H1 (cell line): ENCODE measurements at regions not wholly inside any gene's neighbourhood (a gene's known extent, or its start where the extent isn't known, plus 50 kb on each side); places are given as distances from the start of the nearest gene placed in this dataset.

ENCODE experiments used
- CTCF ChIA-PET: fragments of 300-600 bp; sonication (Branson Sonifier 250); formaldehyde crosslinking; loops from one replicate; lab custom pipeline; 2021; ENCODE audit not compliant: partially characterized antibody; lab: Charles Lee
- POLR2A ChIA-PET: fragments of 300-600 bp; sonication (Branson Sonifier 250); formaldehyde crosslinking; loops from one replicate; lab custom pipeline; 2021; ENCODE audit warnings: inconsistent platforms; ENCODE audit not compliant: partially characterized antibody; lab: Charles Lee
- DNase-seq, 2 experiments: peaks; one replicate each; pipeline versions ENCODE4 v3.0.0 to v3.0.0-alpha.2; 2010 to 2022; ENCODE audit warnings: low spot score in 2 of 2, low read depth in 1 of 2, mixed read lengths in 1 of 2
- FAIRE-seq: peaks from 2 replicates; lab custom pipeline; 2011; peaks lifted over from hg19 to GRCh38; lab: Jason Lieb, UNC
- H2AFZ ChIP-seq: 2 replicates; pipeline ENCODE4 v1.8.1; 2012; ENCODE audit warnings: low read length, inconsistent platforms
- H2AK5ac ChIP-seq: 2 replicates; pipeline ENCODE4 v1.6.1; 2013; ENCODE audit warnings: low read depth, low read length
- H2BK120ac ChIP-seq: replicated peaks from 2 replicates; pipeline ENCODE3; 2013; ENCODE audit warnings: low read depth, low read length, inconsistent platforms
- H2BK12ac ChIP-seq: 2 replicates; pipeline ENCODE4 v1.6.1; 2013; ENCODE audit warnings: low read depth, low read length
- H2BK15ac ChIP-seq: 2 replicates; pipeline ENCODE4 v1.6.1; 2013; ENCODE audit warnings: low read length
- H2BK20ac ChIP-seq: 2 replicates; pipeline ENCODE4 v1.6.1; 2013; ENCODE audit warnings: low read length
- H2BK5ac ChIP-seq: 2 replicates; pipeline ENCODE4 v1.6.1; 2013; ENCODE audit warnings: low read depth, low read length
- H3K14ac ChIP-seq: 2 replicates; pipeline ENCODE4 v1.6.1; 2013; ENCODE audit warnings: inconsistent platforms; ENCODE audit not compliant: insufficient read length
- H3K18ac ChIP-seq: 2 replicates; pipeline ENCODE4 v1.6.1; 2013; ENCODE audit warnings: low read length; ENCODE audit errors: extremely low read depth
- H3K23ac ChIP-seq: 2 replicates; pipeline ENCODE4 v1.6.1; 2013; ENCODE audit warnings: inconsistent platforms; ENCODE audit not compliant: insufficient read length
- H3K23me2 ChIP-seq: 2 replicates; pipeline ENCODE4 v1.6.1; 2013; ENCODE audit warnings: low read depth, low read length
- H3K27ac ChIP-seq: 2 replicates; pipeline ENCODE4 v1.6.1; 2011; ENCODE audit warnings: low read depth, low read length, inconsistent platforms
- H3K27me3 ChIP-seq, 4 experiments: replicated peaks in 1 of 4; 1 replicate in 1 of 4; 2 replicates in 3 of 4; pipeline versions ENCODE4 v1.6.1 to v1.8.1; 2011 to 2013; ENCODE audit warnings: low read length in 3 of 4, mild to moderate bottlenecking in 3 of 4, inconsistent platforms in 2 of 4, mixed read lengths in 2 of 4, moderate library complexity in 1 of 4; ENCODE audit not compliant: control insufficient read depth in 3 of 4, insufficient read depth in 3 of 4; ENCODE audit errors: extremely low read depth in 1 of 4
- H3K36me3 ChIP-seq, 4 experiments: 2 replicates each; pipeline versions ENCODE4 v1.6.1 to v1.8.1; 2011 to 2013; ENCODE audit warnings: mild to moderate bottlenecking in 4 of 4, low read length in 3 of 4, moderate library complexity in 2 of 4, control low read depth in 1 of 4, inconsistent platforms in 1 of 4; ENCODE audit not compliant: insufficient read depth in 4 of 4, control insufficient read depth in 2 of 4
- H3K4ac ChIP-seq: replicated peaks from 2 replicates; pipeline ENCODE3; 2013; ENCODE audit warnings: low read length, low read depth, mixed read lengths, inconsistent platforms; ENCODE audit not compliant: insufficient read length
- H3K4me1 ChIP-seq, 4 experiments: replicated peaks in 1 of 4; 1 replicate in 1 of 4; 2 replicates in 3 of 4; pipeline versions ENCODE4 v1.6.1 to v1.8.1; 2011 to 2013; ENCODE audit warnings: low read length in 3 of 4, inconsistent platforms in 2 of 4, mixed read lengths in 1 of 4; ENCODE audit not compliant: insufficient read depth in 4 of 4, control insufficient read depth in 3 of 4
- H3K4me2 ChIP-seq, 2 experiments: 2 replicates each; pipeline versions ENCODE4 v1.6.1 to v1.8.1; 2011 to 2013; ENCODE audit warnings: low read depth in 2 of 2, low read length in 2 of 2, control low read depth in 1 of 2, inconsistent platforms in 1 of 2, mild to moderate bottlenecking in 1 of 2; ENCODE audit not compliant: insufficient read depth in 1 of 2
- H3K4me3 ChIP-seq, 4 experiments: fragments of 200-600, 300-600 bp in 1 of 4; sonication (generic), shearing (Covaris generic), sonication (Bioruptor Twin) in 1 of 4; 2 replicates each; pipeline versions ENCODE4 v1.5.1 to v1.8.1; 2011 to 2016; ENCODE audit warnings: low read length in 4 of 4, low read depth in 3 of 4, control low read depth in 2 of 4, inconsistent platforms in 2 of 4, mild to moderate bottlenecking in 2 of 4, mixed read lengths in 1 of 4, moderate library complexity in 1 of 4; ENCODE audit not compliant: insufficient read depth in 2 of 4; ENCODE audit errors: extremely low read depth in 1 of 4
- H3K56ac ChIP-seq: replicated peaks from 2 replicates; pipeline ENCODE3; 2013; ENCODE audit warnings: low read depth, mild to moderate bottlenecking, mixed read lengths, low read length, inconsistent platforms; ENCODE audit not compliant: insufficient read length
- H3K79me1 ChIP-seq: 2 replicates; pipeline ENCODE4 v1.6.1; 2013; ENCODE audit warnings: low read depth, low read length, control low read depth
- H3K79me2 ChIP-seq, 2 experiments: 2 replicates each; pipeline versions ENCODE4 v1.6.1 to v1.8.1; 2012 to 2013; ENCODE audit warnings: low read length in 2 of 2, mild to moderate bottlenecking in 2 of 2, inconsistent platforms in 1 of 2; ENCODE audit not compliant: insufficient read depth in 2 of 2, control insufficient read depth in 1 of 2
- H3K9ac ChIP-seq, 4 experiments: replicated peaks in 1 of 4; 1 replicate in 1 of 4; 2 replicates in 3 of 4; pipeline versions ENCODE4 v1.6.1 to v1.8.1; 2011 to 2013; ENCODE audit warnings: low read depth in 3 of 4, low read length in 3 of 4, control low read depth in 2 of 4, mild to moderate bottlenecking in 2 of 4, moderate library complexity in 2 of 4, inconsistent platforms in 1 of 4; ENCODE audit errors: extremely low read depth in 1 of 4
- H3K9me3 ChIP-seq, 2 experiments: 2 replicates each; pipeline versions ENCODE4 v1.6.1 to v1.8.1; 2012 to 2013; ENCODE audit warnings: mild to moderate bottlenecking in 2 of 2, moderate library complexity in 2 of 2, control low read depth in 1 of 2, inconsistent platforms in 1 of 2, low read depth in 1 of 2, low read length in 1 of 2, mixed read lengths in 1 of 2; ENCODE audit not compliant: insufficient read depth in 2 of 2
- H4K20me1 ChIP-seq, 2 experiments: replicated peaks in 1 of 2; 2 replicates each; pipeline versions ENCODE3 to v1.8.1; 2011 to 2013; ENCODE audit warnings: inconsistent platforms in 2 of 2, low read length in 2 of 2, mild to moderate bottlenecking in 1 of 2; ENCODE audit not compliant: insufficient read depth in 2 of 2, control insufficient read depth in 1 of 2
- H4K5ac ChIP-seq: 2 replicates; pipeline ENCODE4 v1.6.1; 2013; ENCODE audit warnings: low read length, low read depth, mixed read lengths, inconsistent platforms; ENCODE audit not compliant: insufficient read length
- H4K8ac ChIP-seq: 2 replicates; pipeline ENCODE4 v1.8.0; 2013; ENCODE audit warnings: mild to moderate bottlenecking, moderate library complexity, low read length, inconsistent platforms; ENCODE audit not compliant: insufficient read depth; ENCODE audit errors: extremely low read depth
- H4K91ac ChIP-seq: replicated peaks from 2 replicates; pipeline ENCODE3; 2013; ENCODE audit warnings: low read length, mixed read lengths, inconsistent platforms; ENCODE audit not compliant: insufficient read length
- ASH2L ChIP-seq: fragments of 200-600, 300-600 bp; sonication (generic); IDR thresholded peaks from one replicate; pipeline ENCODE4 v1.7.1; 2017; ENCODE audit warnings: low read length
- BRCA1 ChIP-seq: IDR thresholded peaks from 2 replicates; pipeline ENCODE4 v1.6.1; 2012; ENCODE audit warnings: low read depth, low read length, improper control_type of control experiment
- CEBPB ChIP-seq: IDR thresholded peaks from 2 replicates; pipeline ENCODE4 v1.6.1; 2012; ENCODE audit warnings: low read depth, low read length
- CREB1 ChIP-seq: IDR thresholded peaks from 2 replicates; pipeline ENCODE4 v1.6.1; 2012; ENCODE audit warnings: inconsistent platforms
- GABPA ChIP-seq: IDR thresholded peaks from 2 replicates; pipeline ENCODE4 v1.6.1; 2011; ENCODE audit warnings: mild to moderate bottlenecking, low read length, moderate library complexity, borderline replicate concordance; ENCODE audit not compliant: insufficient read depth
- HDAC2 ChIP-seq, 2 experiments: fragments of 300-600 bp in 1 of 2; sonication (generic) in 1 of 2; IDR thresholded peaks; 2 replicates each; pipeline ENCODE4 v1.6.1; 2011 to 2012; ENCODE audit warnings: low read depth in 2 of 2, low read length in 2 of 2, mild to moderate bottlenecking in 2 of 2, moderate library complexity in 2 of 2, borderline replicate concordance in 1 of 2, inconsistent platforms in 1 of 2
- KDM5A ChIP-seq: fragments of 200-600 bp; IDR thresholded peaks from 2 replicates; pipeline ENCODE4 v1.7.1; 2012; ENCODE audit warnings: mild to moderate bottlenecking, low read length, inconsistent platforms, mixed read lengths
- MAFK ChIP-seq: IDR thresholded peaks from 2 replicates; pipeline ENCODE4 v1.6.1; 2012; ENCODE audit warnings: low read depth, mild to moderate bottlenecking, improper control_type of control experiment, low read length
- MAX ChIP-seq: IDR thresholded peaks from 2 replicates; pipeline ENCODE4 v1.6.1; 2012; ENCODE audit warnings: inconsistent platforms
- NANOG ChIP-seq: IDR thresholded peaks from 2 replicates; pipeline ENCODE4 v1.6.1; 2011; ENCODE audit warnings: low read length, low read depth, mild to moderate bottlenecking, inconsistent platforms; ENCODE audit not compliant: insufficient read depth, poor library complexity, severe bottlenecking
- RNF2 ChIP-seq: fragments of 200-900, 300-1000 bp; sonication (generic); IDR thresholded peaks from 2 replicates; pipeline ENCODE4 v1.7.1; 2016; ENCODE audit warnings: borderline replicate concordance, low read depth, mild to moderate bottlenecking, antibody characterized with exemption, low read length; ENCODE audit not compliant: poor library complexity, severe bottlenecking; ENCODE audit errors: missing control alignments
- SP1 ChIP-seq: IDR thresholded peaks from 2 replicates; pipeline ENCODE4 v1.6.1; 2011; ENCODE audit warnings: low read depth, low read length
- SRF ChIP-seq: IDR thresholded peaks from 2 replicates; pipeline ENCODE4 v1.6.1; 2011; ENCODE audit warnings: mild to moderate bottlenecking, low read depth, low read length, moderate library complexity
- TBP ChIP-seq: IDR thresholded peaks from 2 replicates; pipeline ENCODE4 v1.6.1; 2011; ENCODE audit warnings: low read depth, low read length, improper control_type of control experiment
- TCF12 ChIP-seq: IDR thresholded peaks from 2 replicates; pipeline ENCODE4 v1.6.1; 2011; ENCODE audit warnings: low read depth, mild to moderate bottlenecking, low read length
- ZNF274 ChIP-seq: IDR thresholded peaks from 2 replicates; pipeline ENCODE4 v1.7.0; 2012; ENCODE audit warnings: low read length, borderline replicate concordance; ENCODE audit errors: extremely low read depth
- WGBS, 2 experiments: shearing (Covaris generic) in 1 of 2; methylation state at CpG; one replicate each; pipeline versions ENCODE4 v1.1.6 to v1.1.7; 2013 to 2015; ENCODE audit warnings: low lambda C conversion rate in 2 of 2, mixed read lengths in 2 of 2, inconsistent platforms in 1 of 2, low coverage in 1 of 2, missing lambda C conversion rate in 1 of 2; ENCODE audit not compliant: insufficient replicate concordance in 2 of 2, insufficient coverage in 1 of 2, insufficient read length in 1 of 2; ENCODE audit errors: extremely low coverage in 1 of 2, missing lambda C conversion rate in 1 of 2; 5-methylcytosine and 5-hydroxymethylcytosine counted together

- Histone ChIP-seq H3K27me3 (0 out of 7 replicates have a peak, but pooled peaks cover 0 to 3% (median 0%) of the 10 kb centered on the region in 4 experiments), H2BK15ac (no peak overlapping the region), H3K23me2 (no peaks in the 10 kb centered on the region), H3K14ac (no peak overlapping the region), H2AK5ac (no peak overlapping the region), H2BK12ac (no peak overlapping the region), H3K27ac (no peak overlapping the region), H4K91ac (no peak overlapping the region), H2BK5ac (no peak overlapping the region), H3K9ac (no peak overlapping the region), H4K8ac (no peak overlapping the region), H3K79me2 (no peaks in the 10 kb centered on the region), H3K23ac (no peak overlapping the region), H3K4ac (no peak overlapping the region), H3K18ac (no peak overlapping the region), H4K20me1 (no peaks in the 10 kb centered on the region), H3K4me2 (no peak overlapping the region), H2AFZ (no peak overlapping the region), H3K4me3 (no peak overlapping the region), H3K56ac (no peak overlapping the region), H3K9me3 (no peaks in the 10 kb centered on the region), H3K79me1 (no peaks in the 10 kb centered on the region), H2BK120ac (no peak overlapping the region), H4K5ac (no peak overlapping the region), H3K4me1 (peaks cover 0 to 3% (median 0%) of the 10 kb centered on the region in 4 experiments; a peak in 1 of 7 replicates), H2BK20ac (no peak overlapping the region), H3K36me3 (no peaks in the 10 kb centered on the region)
- ChIA-PET CTCF (no interaction called here), POLR2A (no interaction called here)
- DNase-seq (no peak), FAIRE-seq (no peak)
- WGBS, 2 experiments, result 64% methylated on average over 3 of the region's 3 CpGs; no CpG with 5 or more reads in 1 of the 2 experiments
- TF ChIP-seq BRCA1, result no peak
- no peak for TF ChIP-seq RNF2
- TF ChIP-seq MAFK, result no peak
- no peak for TF ChIP-seq KDM5A
- TF ChIP-seq NANOG, result no peak
- no peak for TF ChIP-seq TCF12
- no peak for TF ChIP-seq GABPA
- TF ChIP-seq SRF, result no peak
- TF ChIP-seq HDAC2 (IDR thresholded peaks at IDR 0.05; ENCODE audit: borderline replicate concordance in 1 of 2, low read depth in 2 of 2, low read length in 2 of 2), result no peak
- no peak for TF ChIP-seq ASH2L
- TF ChIP-seq ZNF274, result no peak
- no peak for TF ChIP-seq CEBPB
- TF ChIP-seq MAX, result no peak
- no peak for TF ChIP-seq CREB1
- TF ChIP-seq SP1, result no peak
- no peak for TF ChIP-seq TBP
Observed at GRCh38 chr3:59486520-59486919, 436.7 kb upstream of the CFAP20DC start.
